GM21737 (cell line): ENCODE measurements at regions not wholly inside any gene's neighbourhood (a gene's known extent, or its start where the extent isn't known, plus 50 kb on each side); places are given as distances from the start of the nearest gene placed in this dataset.

Source experiments
- ATAC-seq: cut with Tn5 transposase; IDR thresholded peaks from one replicate; pipeline ENCODE4 v1.9.1; 2021; ENCODE audit warnings: mild to moderate bottlenecking, moderate library complexity; ENCODE audit not compliant: unreplicated experiment

GRCh38 chr11:79683930-79684329 lies 243.1 kb upstream of the TENM4 start:
- ATAC-seq: no peak

GRCh38 chr11:79678780-79679452 lies 238.1 kb upstream of the TENM4 start:
- ATAC-seq: no peak

- no peak for ATAC-seq
These were observed 235.6 kb upstream of the TENM4 start for GRCh38 chr11:79676396-79676795.

GRCh38 chr11:79675081-79675480 lies 234.3 kb upstream of the TENM4 start:
- no peak for ATAC-seq

GRCh38 chr11:79672786-79673185 lies 232.0 kb upstream of the TENM4 start:
- no peak for ATAC-seq

DNA sequence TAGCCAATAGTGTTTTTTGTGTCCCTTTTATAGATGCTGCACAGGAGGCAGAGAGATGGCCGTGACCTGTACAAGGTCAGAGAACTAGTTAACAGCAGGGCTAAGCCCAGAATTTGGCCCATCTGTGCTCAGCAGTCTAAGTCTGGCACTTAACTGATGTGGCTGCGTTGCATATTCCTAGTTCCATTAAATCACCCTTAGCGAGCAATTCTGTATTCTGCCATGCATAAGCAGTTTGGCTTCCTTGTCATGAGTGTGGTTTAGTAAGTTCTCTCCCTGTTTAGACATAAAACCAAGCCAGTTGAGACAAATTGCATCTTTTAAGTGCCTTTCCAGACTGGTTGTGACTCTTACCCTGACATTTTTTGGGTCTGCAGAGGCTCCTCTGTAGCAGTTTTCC lies 230.6 kb upstream of the TENM4 start:
- no peak for ATAC-seq

- no peak for ATAC-seq
These were observed 230.1 kb upstream of the TENM4 start for GRCh38 chr11:79670882-79671281.

GRCh38 chr11:79668575-79668974 lies 227.7 kb upstream of the TENM4 start:
- ATAC-seq: no peak

GRCh38 chr11:79667380-79667779 lies 226.6 kb upstream of the TENM4 start:
- ATAC-seq: no peak

GRCh38 chr11:79663017-79663416 lies 222.2 kb upstream of the TENM4 start:
- ATAC-seq: no peak

DNA sequence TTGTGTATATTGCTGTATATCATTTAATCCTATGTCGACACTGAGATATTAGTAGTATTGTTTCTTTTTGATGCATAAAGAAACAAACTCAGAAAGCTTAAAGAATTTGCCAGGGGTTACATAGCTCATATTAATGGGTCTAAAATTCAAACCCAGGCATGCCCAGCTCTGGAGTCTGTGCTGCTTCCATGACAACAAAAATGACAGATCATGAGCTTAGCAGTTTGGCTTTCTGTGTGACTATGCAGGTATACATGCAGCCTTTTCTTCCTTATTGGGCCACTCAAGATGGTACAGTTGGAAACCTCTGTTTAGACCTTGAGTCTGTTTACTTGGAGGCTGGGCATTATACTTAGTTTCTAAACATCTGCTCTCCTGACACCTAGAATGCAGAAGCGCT lies 220.5 kb upstream of the TENM4 start:
- no peak for ATAC-seq

DNA sequence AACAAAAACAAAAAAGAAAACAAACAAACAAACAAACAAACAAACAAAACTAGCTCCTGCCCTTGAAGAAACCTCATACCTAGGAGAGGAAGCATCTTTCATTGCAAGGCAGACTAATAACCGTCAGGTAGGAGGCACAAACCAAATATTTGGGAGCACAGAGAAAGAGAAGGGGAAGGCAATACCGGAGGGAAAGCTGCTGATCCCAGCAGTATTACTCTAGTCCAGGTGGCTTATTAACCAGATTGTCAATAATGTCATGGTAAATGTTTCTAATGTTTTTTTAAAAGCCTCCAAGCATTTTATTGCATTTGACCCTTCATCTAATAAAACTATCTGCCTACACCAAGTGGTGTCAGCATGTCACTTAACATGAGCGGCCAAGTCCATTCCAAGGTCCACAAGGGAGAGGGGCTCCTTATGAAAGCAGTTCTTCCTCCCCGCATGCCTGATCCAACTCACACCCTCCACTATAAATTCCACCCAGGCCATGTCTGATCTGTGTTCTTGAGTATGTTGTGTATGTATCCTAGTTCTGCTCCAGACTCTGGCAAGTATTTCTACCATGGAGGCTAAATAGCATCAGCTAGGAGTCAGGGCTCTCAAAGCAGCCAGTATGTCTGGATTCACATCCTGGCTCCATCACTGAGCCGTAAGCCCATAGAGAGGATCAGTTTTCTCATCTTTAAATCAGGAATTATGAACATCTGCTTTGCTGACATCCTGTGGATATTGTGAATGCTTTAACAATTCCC lies 208.1 kb upstream of the TENM4 start:
- no peak for ATAC-seq

DNA sequence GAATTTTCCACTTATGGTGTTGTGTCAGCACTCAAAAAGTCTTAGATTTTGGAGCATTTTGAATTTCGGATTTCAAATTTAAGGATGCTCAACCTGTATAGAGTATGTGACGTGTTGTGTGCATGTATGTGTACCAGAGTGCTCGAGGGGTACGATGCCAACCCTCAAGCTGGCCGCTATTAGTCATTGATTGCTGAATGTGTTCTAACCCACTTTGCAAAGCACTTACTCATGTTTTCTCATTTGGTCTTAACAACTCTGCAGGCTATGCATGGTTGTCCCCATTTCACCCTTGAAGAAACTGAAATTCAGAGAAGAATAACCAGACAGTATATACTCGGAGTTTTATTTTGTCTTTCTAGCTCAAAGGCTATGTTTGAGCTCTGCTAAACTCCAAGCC lies 196.4 kb upstream of the TENM4 start:
- no peak for ATAC-seq

DNA sequence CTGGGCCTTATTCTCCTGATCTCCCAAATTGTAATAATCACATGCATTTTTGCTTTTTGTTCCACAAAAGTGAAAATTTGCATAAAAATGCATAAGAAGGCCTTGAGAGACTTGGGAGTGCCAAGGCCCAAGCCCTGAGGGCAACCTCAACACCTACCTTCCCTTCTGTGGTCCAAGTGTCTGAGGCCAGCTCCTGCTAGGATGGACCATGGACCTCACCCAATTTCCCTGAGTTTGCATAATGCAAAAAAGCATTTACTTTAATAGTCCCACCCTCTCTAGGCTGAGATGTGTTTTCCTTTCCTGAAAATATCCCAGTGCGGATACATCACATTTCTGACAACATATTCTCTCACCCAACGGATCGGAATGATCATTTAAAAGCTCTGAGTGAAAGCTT lies 194.1 kb upstream of the TENM4 start:
- no peak for ATAC-seq

- ATAC-seq: no peak
These were observed 186.5 kb upstream of the TENM4 start for GRCh38 chr11:79627281-79627680.

- no peak for ATAC-seq
These were observed 185.6 kb upstream of the TENM4 start for GRCh38 chr11:79626135-79627075.

- no peak for ATAC-seq
These were observed 182.5 kb upstream of the TENM4 start for GRCh38 chr11:79623375-79623774.

- ATAC-seq: no peak
These were observed 176.7 kb upstream of the TENM4 start for GRCh38 chr11:79617561-79617960.

- ATAC-seq: no peak
These were observed 175.6 kb upstream of the TENM4 start for GRCh38 chr11:79616392-79616851.

- no peak for ATAC-seq
These were observed 174.6 kb upstream of the TENM4 start for GRCh38 chr11:79615425-79615824.

DNA sequence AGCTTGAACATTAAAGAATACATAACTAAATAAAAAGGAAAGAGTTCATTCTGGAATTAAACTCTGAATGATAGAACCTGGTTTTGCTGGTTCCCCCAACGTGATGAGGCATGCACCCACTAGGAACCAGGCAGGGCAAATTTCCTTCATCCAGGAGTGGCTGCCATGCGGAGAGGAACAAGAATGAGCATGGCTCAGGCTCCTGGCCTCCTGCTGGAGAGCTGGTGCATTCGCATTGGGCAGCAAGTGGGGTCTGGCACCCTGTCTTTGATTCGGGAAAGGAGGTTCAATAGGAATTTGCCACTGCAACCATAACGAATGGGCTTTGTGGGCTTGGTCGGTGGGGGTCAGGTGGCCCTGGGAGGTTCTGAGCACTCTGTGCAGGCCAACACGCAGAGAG lies 169.8 kb upstream of the TENM4 start:
- ATAC-seq: no peak
